SK-N-SH treated with all-trans-retinoic acid at 6 μM for 48 hours (cell line): ENCODE measurements at regions not wholly inside any gene's neighbourhood (a gene's known extent, or its start where the extent isn't known, plus 50 kb on each side); places are given as distances from the start of the nearest gene placed in this dataset.

ENCODE experiments used
- ARNTL ChIP-seq: fragments of 450-650 bp; formaldehyde crosslinking; IDR thresholded peaks from 2 replicates; pipeline ENCODE4 v1.5.0; 2020; ENCODE audit warnings: low read depth, mild to moderate bottlenecking, moderate library complexity, borderline replicate concordance
- ESRRG ChIP-seq: fragments of 250-450 bp; sonication (Bioruptor Pico); IDR thresholded peaks from 2 replicates; pipeline ENCODE4 v1.6.1; 2021; ENCODE audit warnings: mild to moderate bottlenecking
- GLIS3 ChIP-seq: fragments of 250-450 bp; sonication (Bioruptor Pico); IDR thresholded peaks from 2 replicates; pipeline ENCODE4 v1.5.0; 2020; ENCODE audit warnings: mild to moderate bottlenecking, moderate library complexity
- PATZ1 ChIP-seq: fragments of 250-450 bp; sonication (Bioruptor Pico); IDR thresholded peaks from 2 replicates; pipeline ENCODE4 v1.8.0; 2020; ENCODE audit warnings: mild to moderate bottlenecking, moderate library complexity, borderline replicate concordance
- RARB ChIP-seq: fragments of 250-450 bp; sonication (Bioruptor Pico); IDR thresholded peaks from 2 replicates; pipeline ENCODE4 v1.8.0; 2021; ENCODE audit warnings: mild to moderate bottlenecking, moderate library complexity
- TOX ChIP-seq: fragments of 250-450 bp; sonication (Bioruptor Pico); IDR thresholded peaks from 2 replicates; pipeline ENCODE4 v1.8.0; 2021; ENCODE audit warnings: mild to moderate bottlenecking, moderate library complexity, borderline replicate concordance
- ZC3H10 ChIP-seq: fragments of 250-450 bp; sonication (Bioruptor Pico); IDR thresholded peaks from 2 replicates; pipeline ENCODE4 v1.5.1; 2021; ENCODE audit warnings: mild to moderate bottlenecking, moderate library complexity
- ZFP3 ChIP-seq: fragments of 250-450 bp; sonication (Bioruptor Pico); IDR thresholded peaks from 2 replicates; pipeline ENCODE4 v1.5.0; 2020; ENCODE audit warnings: mild to moderate bottlenecking, moderate library complexity
- ZFP30 ChIP-seq: fragments of 450-650 bp; formaldehyde crosslinking; IDR thresholded peaks from 2 replicates; pipeline ENCODE4 v1.5.0; 2022; ENCODE audit warnings: mild to moderate bottlenecking, moderate library complexity
- TF ChIP-seq, protein P1 (sequence below): fragments of 250-450 bp; sonication (Bioruptor Pico); IDR thresholded peaks from 2 replicates; pipeline ENCODE4 v1.5.1; 2020; ENCODE audit warnings: low read depth, mild to moderate bottlenecking, moderate library complexity

- TF ChIP-seq ZFP3 (no peak), TOX (CRISPR knock-in tag) (no peak), PATZ1 (CRISPR knock-in tag) (no peak), ARNTL (CRISPR knock-in tag) (no peak), ESRRG (no peak), RARB (no peak), GLIS3 (CRISPR knock-in tag) (no peak), ZFP30 (no peak), ZC3H10 (no peak)
- TF ChIP-seq, protein P1, sequence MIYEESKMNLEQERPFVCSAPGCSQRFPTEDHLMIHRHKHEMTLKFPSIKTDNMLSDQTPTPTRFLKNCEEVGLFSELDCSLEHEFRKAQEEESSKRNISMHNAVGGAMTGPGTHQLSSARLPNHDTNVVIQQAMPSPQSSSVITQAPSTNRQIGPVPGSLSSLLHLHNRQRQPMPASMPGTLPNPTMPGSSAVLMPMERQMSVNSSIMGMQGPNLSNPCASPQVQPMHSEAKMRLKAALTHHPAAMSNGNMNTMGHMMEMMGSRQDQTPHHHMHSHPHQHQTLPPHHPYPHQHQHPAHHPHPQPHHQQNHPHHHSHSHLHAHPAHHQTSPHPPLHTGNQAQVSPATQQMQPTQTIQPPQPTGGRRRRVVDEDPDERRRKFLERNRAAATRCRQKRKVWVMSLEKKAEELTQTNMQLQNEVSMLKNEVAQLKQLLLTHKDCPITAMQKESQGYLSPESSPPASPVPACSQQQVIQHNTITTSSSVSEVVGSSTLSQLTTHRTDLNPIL (CRISPR knock-in tag): no peak
These were observed 497.6 kb downstream of the NTRK2 start for GRCh38 chr9:85167146-85167545.
